ENCODE measurements at regions not wholly inside any gene's neighbourhood (a gene's known extent, or its start where the extent isn't known, plus 50 kb on each side); places are given as distances from the start of the nearest gene placed in this dataset.
"Not testable (repeated sequence)": the region's sequence is repeated elsewhere in the genome, so short reads cannot be mapped to it uniquely, and the experiment has no call there.

GRCh38 chr13:90237852-90238251 lies 1109.6 kb upstream of the MIR17HG start:
- no peak for DNase-seq
- H3K4me1 Mint-ChIP-seq = no peaks in the 10 kb centered on the region
- H3K27ac Mint-ChIP-seq = no peak overlapping the region
- no peak overlapping the region for H3K4me3 Mint-ChIP-seq
- H3K9me3 Mint-ChIP-seq = peaks cover 6% of the 10 kb centered on the region
- no peaks in the 10 kb centered on the region for H3K36me3 Mint-ChIP-seq
- no peaks in the 10 kb centered on the region for H3K27me3 Mint-ChIP-seq

DNA sequence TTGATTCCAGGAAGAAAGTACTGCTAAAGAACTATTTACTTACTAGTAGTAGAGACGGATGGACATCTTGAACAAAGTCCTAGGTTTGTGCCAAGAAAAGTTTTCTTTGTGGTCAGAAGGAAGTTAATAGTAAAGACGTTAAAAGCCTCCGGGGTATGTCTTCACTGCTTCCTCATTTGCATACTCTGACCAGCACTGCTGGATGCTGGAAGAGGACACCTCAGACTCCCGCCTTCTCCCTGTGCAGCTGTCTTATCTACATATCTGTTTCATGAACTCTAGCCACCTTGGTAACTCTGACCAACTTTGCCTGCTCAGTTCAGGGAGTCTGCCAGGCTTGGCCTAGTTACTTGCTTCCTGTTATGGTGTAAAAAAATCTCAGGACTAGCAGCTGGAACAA lies 1109.1 kb upstream of the MIR17HG start:
- Mint-ChIP-seq H3K36me3 (no peaks in the 10 kb centered on the region), H3K9me3 (peaks cover 6% of the 10 kb centered on the region), H3K4me1 (no peaks in the 10 kb centered on the region), H3K27me3 (no peaks in the 10 kb centered on the region), H3K27ac (no peak overlapping the region), H3K4me3 (no peak overlapping the region)
- no peak for DNase-seq

- DNase-seq = no peak
- no peaks in the 10 kb centered on the region for H3K27me3 Mint-ChIP-seq
- no peak overlapping the region for H3K27ac Mint-ChIP-seq
- no peaks in the 10 kb centered on the region for H3K36me3 Mint-ChIP-seq
- no peak overlapping the region for H3K4me3 Mint-ChIP-seq
- no peaks in the 10 kb centered on the region for H3K4me1 Mint-ChIP-seq
- peaks cover 6% of the 10 kb centered on the region for H3K9me3 Mint-ChIP-seq
Measured at GRCh38 chr13:90239130-90239529, 1108.4 kb upstream of the MIR17HG start.

GRCh38 chr13:90246005-90246404 lies 1101.5 kb upstream of the MIR17HG start:
- H3K27me3 Mint-ChIP-seq = no peaks in the 10 kb centered on the region
- no peak for DNase-seq
- no peak overlapping the region for H3K4me3 Mint-ChIP-seq
- no peaks in the 10 kb centered on the region for H3K4me1 Mint-ChIP-seq
- H3K27ac Mint-ChIP-seq = no peak overlapping the region
- H3K36me3 Mint-ChIP-seq = no peaks in the 10 kb centered on the region
- H3K9me3 Mint-ChIP-seq = peaks cover 7% of the 10 kb centered on the region

DNA sequence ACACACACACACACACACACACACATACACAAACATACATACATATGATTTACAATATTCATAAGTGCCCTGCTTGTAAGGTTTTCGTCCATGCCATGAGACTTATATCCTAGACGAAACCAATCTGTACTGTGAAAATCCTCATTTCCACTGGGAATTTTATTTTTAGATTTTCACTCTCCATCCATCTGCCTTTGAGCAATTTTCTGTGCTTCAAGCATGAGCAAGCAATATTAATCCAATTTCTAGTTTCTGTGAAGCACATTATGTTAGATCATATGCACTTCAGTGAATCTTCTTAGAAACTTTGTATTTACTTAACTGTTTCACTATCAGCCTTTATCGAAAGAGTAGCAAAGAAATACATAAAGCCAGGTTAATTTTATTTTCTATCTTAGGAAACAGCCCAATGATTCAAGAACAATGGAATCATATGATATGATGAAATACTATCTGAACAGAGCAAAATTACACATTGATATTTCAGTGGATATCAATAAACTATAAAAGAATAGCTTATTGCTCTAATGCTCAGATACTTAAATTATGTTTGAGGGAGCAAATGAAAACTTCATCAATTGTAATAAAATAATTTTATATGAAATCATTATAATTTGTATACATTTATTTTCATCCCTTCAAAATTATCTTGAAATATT lies 1100.7 kb upstream of the MIR17HG start:
- Mint-ChIP-seq H3K4me3 (no peak overlapping the region), H3K36me3 (no peaks in the 10 kb centered on the region), H3K27ac (no peak overlapping the region), H3K9me3 (peaks cover 7% of the 10 kb centered on the region), H3K4me1 (no peaks in the 10 kb centered on the region), H3K27me3 (no peaks in the 10 kb centered on the region)
- DNase-seq = no peak

DNA sequence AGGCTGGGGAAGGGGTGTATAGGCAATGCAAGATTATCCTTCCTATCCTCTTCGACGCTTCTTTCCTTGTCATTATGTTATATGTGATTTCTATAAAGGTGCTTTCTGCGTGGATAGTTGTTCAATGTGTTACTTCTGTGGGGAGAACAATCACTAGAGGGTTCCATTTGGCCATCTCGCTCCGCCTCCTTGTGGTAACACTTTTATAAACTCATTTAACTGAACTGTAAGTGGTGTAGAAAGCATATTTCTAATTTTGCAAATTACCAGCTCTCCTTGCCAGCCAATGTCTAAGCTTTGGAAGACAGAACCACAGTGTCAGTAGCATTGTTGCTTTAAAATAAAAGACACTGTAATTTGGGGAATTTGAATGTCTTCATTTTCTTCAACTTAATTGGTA lies 1093.7 kb upstream of the MIR17HG start:
- Mint-ChIP-seq H3K36me3 (no peaks in the 10 kb centered on the region), H3K9me3 (peaks cover 19% of the 10 kb centered on the region), H3K27me3 (no peaks in the 10 kb centered on the region), H3K4me3 (no peak overlapping the region), H3K27ac (no peak overlapping the region), H3K4me1 (no peaks in the 10 kb centered on the region)
- no peak for DNase-seq

DNA sequence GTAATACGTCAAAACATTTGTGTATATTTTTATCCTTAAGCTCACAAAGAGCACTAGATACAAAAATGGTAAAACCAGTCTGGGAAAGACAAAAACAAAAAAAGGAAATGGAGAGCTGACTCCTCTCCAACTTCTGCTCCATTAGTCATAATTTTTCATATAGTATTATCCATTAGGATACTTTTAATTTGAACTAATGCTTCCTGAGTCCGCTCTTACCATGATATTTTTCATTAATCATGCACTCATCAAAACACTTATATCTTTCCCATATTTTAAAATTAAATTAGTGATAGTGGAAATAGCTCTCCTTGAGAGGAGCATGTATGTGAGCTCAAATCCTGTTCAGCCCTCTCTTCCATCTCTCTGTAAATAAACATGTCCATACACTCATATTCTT lies 1093.0 kb upstream of the MIR17HG start:
- no peaks in the 10 kb centered on the region for H3K36me3 Mint-ChIP-seq
- H3K4me3 Mint-ChIP-seq = no peak overlapping the region
- no peaks in the 10 kb centered on the region for H3K27me3 Mint-ChIP-seq
- no peak overlapping the region for H3K27ac Mint-ChIP-seq
- no peak for DNase-seq
- H3K9me3 Mint-ChIP-seq = peaks cover 16% of the 10 kb centered on the region
- no peaks in the 10 kb centered on the region for H3K4me1 Mint-ChIP-seq

- H3K4me3 Mint-ChIP-seq = no peak overlapping the region
- no peaks in the 10 kb centered on the region for H3K36me3 Mint-ChIP-seq
- H3K4me1 Mint-ChIP-seq = no peaks in the 10 kb centered on the region
- no peak for DNase-seq
- H3K27ac Mint-ChIP-seq = no peak overlapping the region
- H3K9me3 Mint-ChIP-seq = peaks cover 17% of the 10 kb centered on the region
- H3K27me3 Mint-ChIP-seq = no peaks in the 10 kb centered on the region
Measured at GRCh38 chr13:90256746-90257145, 1090.7 kb upstream of the MIR17HG start.

GRCh38 chr13:90258129-90258528 lies 1089.4 kb upstream of the MIR17HG start:
- H3K27ac Mint-ChIP-seq = no peak overlapping the region
- no peak for DNase-seq
- no peaks in the 10 kb centered on the region for H3K4me1 Mint-ChIP-seq

GRCh38 chr13:90261343-90261742 lies 1086.1 kb upstream of the MIR17HG start:
- Mint-ChIP-seq H3K36me3 (no peaks in the 10 kb centered on the region), H3K4me3 (no peak overlapping the region), H3K9me3 (peaks cover 11% of the 10 kb centered on the region), H3K27me3 (no peaks in the 10 kb centered on the region), H3K4me1 (no peaks in the 10 kb centered on the region), H3K27ac (no peak overlapping the region)
- no peak for DNase-seq

More at GRCh38 chr13:90258129-90258528, 1089.4 kb upstream of the MIR17HG start:
- peaks cover 18% of the 10 kb centered on the region for H3K9me3 Mint-ChIP-seq
- no peaks in the 10 kb centered on the region for H3K27me3 Mint-ChIP-seq
- no peak overlapping the region for H3K4me3 Mint-ChIP-seq
- no peaks in the 10 kb centered on the region for H3K36me3 Mint-ChIP-seq

DNA sequence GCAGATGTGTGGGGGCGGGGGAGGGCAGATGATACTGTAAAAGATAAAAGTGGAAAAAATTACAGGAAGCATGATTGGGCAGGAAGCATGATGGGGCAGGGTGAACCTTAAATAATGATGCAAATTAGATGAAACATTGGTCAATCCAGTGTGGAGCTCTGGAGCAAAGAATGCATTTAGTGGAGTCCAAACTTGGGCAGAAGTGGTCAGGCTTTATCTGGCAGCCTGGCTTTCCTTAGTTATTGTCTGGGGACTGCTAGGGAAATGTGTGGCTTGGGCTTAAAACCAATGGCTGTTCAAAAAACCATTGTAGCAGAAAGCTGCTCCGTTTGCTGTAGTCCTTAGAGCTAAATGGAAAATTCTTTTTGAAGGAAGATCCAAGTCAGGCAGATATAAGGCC lies 1077.3 kb upstream of the MIR17HG start:
- Mint-ChIP-seq H3K27ac (no peak overlapping the region), H3K4me3 (no peak overlapping the region)

GRCh38 chr13:90272356-90272755 lies 1075.1 kb upstream of the MIR17HG start:
- Mint-ChIP-seq H3K4me3 (no peak overlapping the region), H3K4me1 (no peaks in the 10 kb centered on the region), H3K27ac (no peak overlapping the region), H3K9me3 (peaks cover 8% of the 10 kb centered on the region), H3K36me3 (no peaks in the 10 kb centered on the region), H3K27me3 (no peaks in the 10 kb centered on the region)
- DNase-seq = no peak

More for the DNA sequence above, 1077.3 kb upstream of the MIR17HG start:
- no peaks in the 10 kb centered on the region for H3K36me3 Mint-ChIP-seq
- no peaks in the 10 kb centered on the region for H3K4me1 Mint-ChIP-seq
- no peak for DNase-seq
- no peaks in the 10 kb centered on the region for H3K27me3 Mint-ChIP-seq
- peaks cover 6% of the 10 kb centered on the region for H3K9me3 Mint-ChIP-seq

- no peak for DNase-seq
- Mint-ChIP-seq H3K27me3 (no peaks in the 10 kb centered on the region), H3K4me1 (no peaks in the 10 kb centered on the region), H3K9me3 (peaks cover 6% of the 10 kb centered on the region), H3K27ac (no peak overlapping the region), H3K36me3 (no peaks in the 10 kb centered on the region), H3K4me3 (no peak overlapping the region)
Measured at GRCh38 chr13:90276216-90276615, 1071.3 kb upstream of the MIR17HG start.

DNA sequence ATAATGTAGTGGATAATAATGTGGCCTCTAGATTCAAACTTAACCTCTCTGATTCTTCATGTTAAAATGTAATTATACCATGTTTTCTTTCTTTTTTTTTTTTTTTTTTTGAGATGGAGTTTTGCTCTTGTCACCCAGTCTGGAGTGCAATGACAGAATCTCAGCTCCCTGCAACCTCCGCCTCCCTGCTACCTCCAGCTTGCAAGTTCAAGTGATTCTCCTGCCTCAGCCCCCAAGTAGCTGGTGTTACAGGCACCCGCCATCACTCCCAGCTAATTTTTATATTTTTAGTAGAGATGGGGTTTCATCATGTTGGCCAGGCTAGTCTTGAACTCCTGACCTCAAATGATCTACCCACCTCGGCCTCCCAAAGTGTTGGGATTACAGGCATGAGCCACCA lies 1069.3 kb upstream of the MIR17HG start:
- not testable (repeated sequence) for H3K36me3 Mint-ChIP-seq, DNase-seq, H3K27me3 Mint-ChIP-seq, H3K9me3 Mint-ChIP-seq, H3K4me1 Mint-ChIP-seq, H3K27ac Mint-ChIP-seq, H3K4me3 Mint-ChIP-seq

GRCh38 chr13:90281709-90282108 lies 1065.8 kb upstream of the MIR17HG start:
- Mint-ChIP-seq H3K27ac (no peak overlapping the region), H3K4me1 (no peaks in the 10 kb centered on the region), H3K9me3 (no peaks in the 10 kb centered on the region), H3K36me3 (no peaks in the 10 kb centered on the region), H3K4me3 (no peak overlapping the region), H3K27me3 (no peaks in the 10 kb centered on the region)
- DNase-seq = no peak

DNA sequence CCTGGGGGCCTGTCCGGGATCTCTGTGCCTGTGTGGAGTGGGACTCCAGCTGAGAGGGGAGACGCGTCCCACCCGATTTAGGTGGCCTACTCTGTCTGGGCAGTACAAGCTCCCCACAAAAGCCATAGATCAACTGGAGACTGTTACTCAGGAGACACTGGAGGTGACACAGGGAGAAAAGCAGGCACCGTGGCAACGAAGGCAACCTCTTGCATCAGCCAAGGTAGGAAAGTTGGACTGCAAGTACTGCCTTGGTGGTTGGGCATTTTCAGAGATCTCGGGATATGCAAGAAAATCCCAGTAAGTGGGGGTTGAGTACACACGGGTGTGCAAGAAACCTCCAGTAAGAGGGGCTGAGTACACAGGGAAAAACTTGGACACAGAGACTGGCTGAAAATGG lies 1060.0 kb upstream of the MIR17HG start:
- Mint-ChIP-seq H3K27me3 (no peaks in the 10 kb centered on the region), H3K4me3 (no peak overlapping the region), H3K36me3 (no peaks in the 10 kb centered on the region), H3K9me3 (peaks cover 4% of the 10 kb centered on the region), H3K27ac (peak overlapping the region; percentile 48), H3K4me1 (no peaks in the 10 kb centered on the region)
- DNase-seq = no peak

Measured in activated naive CD8-positive, alpha-beta T cell treated with anti-CD3 and anti-CD28 coated beads for 36 hours (primary cell).